HepG2 (cell line): ENCODE measurements at regions not wholly inside any gene's neighbourhood (a gene's known extent, or its start where the extent isn't known, plus 50 kb on each side); places are given as distances from the start of the nearest gene placed in this dataset.

Experiments
- EP300 ChIP-seq, 3 experiments: sonication (generic) in 1 of 3; formaldehyde crosslinking in 1 of 3; IDR thresholded peaks; 2 replicates each; pipeline versions ENCODE4 v1.5.1 to v1.6.1; 2011 to 2020; ENCODE audit warnings: low read depth in 2 of 3, low read length in 2 of 3, borderline replicate concordance in 1 of 3, improper control_type of control experiment in 1 of 3, mild to moderate bottlenecking in 1 of 3, missing genetic modification reagents in 1 of 3, moderate library complexity in 1 of 3
- ZNF234 ChIP-seq: sonication (generic); formaldehyde crosslinking; conservative IDR thresholded peaks from 2 replicates; pipeline ENCODE4 v1.5.1; 2020; ENCODE audit warnings: mild to moderate bottlenecking, missing genetic modification reagents
- TF ChIP-seq, protein P1 (sequence below): sonication (generic); formaldehyde crosslinking; IDR thresholded peaks from 2 replicates; pipeline ENCODE4 v1.5.0; 2020; ENCODE audit warnings: mild to moderate bottlenecking, missing genetic modification reagents, moderate library complexity
- TF ChIP-seq, protein P2 (sequence below): sonication (generic); formaldehyde crosslinking; IDR thresholded peaks from 2 replicates; pipeline ENCODE4 v1.5.0; 2020; ENCODE audit warnings: missing genetic modification reagents

DNA sequence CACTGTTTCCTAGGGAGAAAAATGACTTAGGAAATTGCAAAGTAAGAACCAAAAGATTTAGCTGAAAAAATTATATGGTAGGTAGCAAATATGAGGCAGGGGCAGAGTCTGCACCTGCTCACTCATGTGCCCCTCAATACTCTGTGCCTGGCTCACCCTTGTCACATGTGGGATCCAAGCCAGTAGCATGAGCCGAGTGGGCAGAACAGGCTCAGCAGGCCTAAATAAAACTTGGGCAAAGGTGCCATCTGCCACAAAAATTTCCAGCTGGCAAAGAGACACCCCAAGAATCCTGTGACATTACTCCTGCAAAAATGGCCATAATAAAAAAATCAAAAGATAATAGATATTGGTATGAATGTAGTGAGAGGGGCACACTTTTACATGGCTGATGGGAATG is 1321.2 kb downstream of the NCAM2 start:
- TF ChIP-seq, protein P1, sequence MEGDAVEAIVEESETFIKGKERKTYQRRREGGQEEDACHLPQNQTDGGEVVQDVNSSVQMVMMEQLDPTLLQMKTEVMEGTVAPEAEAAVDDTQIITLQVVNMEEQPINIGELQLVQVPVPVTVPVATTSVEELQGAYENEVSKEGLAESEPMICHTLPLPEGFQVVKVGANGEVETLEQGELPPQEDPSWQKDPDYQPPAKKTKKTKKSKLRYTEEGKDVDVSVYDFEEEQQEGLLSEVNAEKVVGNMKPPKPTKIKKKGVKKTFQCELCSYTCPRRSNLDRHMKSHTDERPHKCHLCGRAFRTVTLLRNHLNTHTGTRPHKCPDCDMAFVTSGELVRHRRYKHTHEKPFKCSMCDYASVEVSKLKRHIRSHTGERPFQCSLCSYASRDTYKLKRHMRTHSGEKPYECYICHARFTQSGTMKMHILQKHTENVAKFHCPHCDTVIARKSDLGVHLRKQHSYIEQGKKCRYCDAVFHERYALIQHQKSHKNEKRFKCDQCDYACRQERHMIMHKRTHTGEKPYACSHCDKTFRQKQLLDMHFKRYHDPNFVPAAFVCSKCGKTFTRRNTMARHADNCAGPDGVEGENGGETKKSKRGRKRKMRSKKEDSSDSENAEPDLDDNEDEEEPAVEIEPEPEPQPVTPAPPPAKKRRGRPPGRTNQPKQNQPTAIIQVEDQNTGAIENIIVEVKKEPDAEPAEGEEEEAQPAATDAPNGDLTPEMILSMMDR (CRISPR knock-in tag) = no peak
- no peak for TF ChIP-seq EP300 (IDR thresholded peaks at IDR 0.05; ENCODE audit: low read depth in 2 of 2, low read length in 2 of 2)
- no peak for TF ChIP-seq EP300 (CRISPR knock-in tag; IDR thresholded peaks at IDR 0.05; ENCODE audit: borderline replicate concordance)
- no peak for TF ChIP-seq ZNF234
- TF ChIP-seq, protein P2, sequence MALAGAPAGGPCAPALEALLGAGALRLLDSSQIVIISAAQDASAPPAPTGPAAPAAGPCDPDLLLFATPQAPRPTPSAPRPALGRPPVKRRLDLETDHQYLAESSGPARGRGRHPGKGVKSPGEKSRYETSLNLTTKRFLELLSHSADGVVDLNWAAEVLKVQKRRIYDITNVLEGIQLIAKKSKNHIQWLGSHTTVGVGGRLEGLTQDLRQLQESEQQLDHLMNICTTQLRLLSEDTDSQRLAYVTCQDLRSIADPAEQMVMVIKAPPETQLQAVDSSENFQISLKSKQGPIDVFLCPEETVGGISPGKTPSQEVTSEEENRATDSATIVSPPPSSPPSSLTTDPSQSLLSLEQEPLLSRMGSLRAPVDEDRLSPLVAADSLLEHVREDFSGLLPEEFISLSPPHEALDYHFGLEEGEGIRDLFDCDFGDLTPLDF (CRISPR knock-in tag) = no peak
